ENCODE measurements at regions not wholly inside any gene's neighbourhood (a gene's known extent, or its start where the extent isn't known, plus 50 kb on each side); places are given as distances from the start of the nearest gene placed in this dataset.

DNA sequence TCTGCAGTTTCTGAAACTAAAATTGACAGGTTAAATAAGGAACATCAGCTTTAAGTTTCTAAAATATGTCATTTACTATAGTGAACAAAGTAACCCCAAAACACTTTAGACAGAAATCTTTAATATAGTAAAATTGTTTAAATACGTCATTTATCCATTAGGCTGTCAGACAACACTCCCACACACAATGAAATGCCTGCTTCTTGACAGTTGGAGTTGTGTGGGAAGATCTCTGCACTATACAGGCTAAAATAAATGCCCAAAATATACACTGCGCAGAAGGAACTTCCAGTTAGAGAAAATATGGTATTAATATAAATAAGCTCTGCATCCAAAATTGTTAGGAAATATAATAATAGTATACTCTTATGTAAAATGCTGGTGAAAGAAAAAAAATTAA is 794.4 kb downstream of the CDH18 start:
- POLR2A ChIA-PET: no interaction called here
- TF ChIP-seq, protein P1, sequence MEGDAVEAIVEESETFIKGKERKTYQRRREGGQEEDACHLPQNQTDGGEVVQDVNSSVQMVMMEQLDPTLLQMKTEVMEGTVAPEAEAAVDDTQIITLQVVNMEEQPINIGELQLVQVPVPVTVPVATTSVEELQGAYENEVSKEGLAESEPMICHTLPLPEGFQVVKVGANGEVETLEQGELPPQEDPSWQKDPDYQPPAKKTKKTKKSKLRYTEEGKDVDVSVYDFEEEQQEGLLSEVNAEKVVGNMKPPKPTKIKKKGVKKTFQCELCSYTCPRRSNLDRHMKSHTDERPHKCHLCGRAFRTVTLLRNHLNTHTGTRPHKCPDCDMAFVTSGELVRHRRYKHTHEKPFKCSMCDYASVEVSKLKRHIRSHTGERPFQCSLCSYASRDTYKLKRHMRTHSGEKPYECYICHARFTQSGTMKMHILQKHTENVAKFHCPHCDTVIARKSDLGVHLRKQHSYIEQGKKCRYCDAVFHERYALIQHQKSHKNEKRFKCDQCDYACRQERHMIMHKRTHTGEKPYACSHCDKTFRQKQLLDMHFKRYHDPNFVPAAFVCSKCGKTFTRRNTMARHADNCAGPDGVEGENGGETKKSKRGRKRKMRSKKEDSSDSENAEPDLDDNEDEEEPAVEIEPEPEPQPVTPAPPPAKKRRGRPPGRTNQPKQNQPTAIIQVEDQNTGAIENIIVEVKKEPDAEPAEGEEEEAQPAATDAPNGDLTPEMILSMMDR (IDR thresholded peaks at IDR 0.05; ENCODE audit: control extremely low read depth, extremely low read depth, low read depth, missing control alignments): no peak
- DNase-seq (ENCODE audit: extremely low spot score): no peak
- CTCF ChIA-PET: no interaction called here

GRCh38 chr5:19196631-19197030 is 791.4 kb downstream of the CDH18 start:
- TF ChIP-seq, protein P1 (IDR thresholded peaks at IDR 0.05; ENCODE audit: control extremely low read depth, extremely low read depth, low read depth, missing control alignments): no peak
- DNase-seq (ENCODE audit: extremely low spot score): no peak
- POLR2A ChIA-PET: no interaction called here
- CTCF ChIA-PET: interaction anchor here (0.9 kb wide), 1 partner anchor 18 kb away, joined by 3 read pairs; no protein-coding TSS in a partner anchor

DNA sequence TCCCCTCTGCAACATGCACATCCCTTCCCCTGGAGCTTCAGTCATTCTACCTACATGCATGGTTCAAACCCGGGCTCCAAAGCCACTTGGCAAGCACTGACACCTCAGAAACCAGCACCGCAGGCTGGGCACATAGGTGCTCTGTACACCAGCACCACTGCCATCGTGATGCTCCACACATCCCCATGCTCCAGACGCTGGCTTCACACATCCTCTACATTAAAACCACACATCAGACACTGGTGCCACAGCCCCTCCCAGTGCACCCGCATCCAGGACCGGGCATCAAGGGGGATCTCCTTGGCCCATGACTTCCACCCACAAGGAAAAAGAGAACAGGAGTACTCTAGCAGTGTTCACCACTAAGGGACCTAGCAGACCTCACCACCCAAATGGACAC is 787.7 kb downstream of the CDH18 start:
- TF ChIP-seq, protein P1 (IDR thresholded peaks at IDR 0.05; ENCODE audit: control extremely low read depth, extremely low read depth, low read depth, missing control alignments): no peak
- POLR2A ChIA-PET: no interaction called here
- no peak for DNase-seq (ENCODE audit: extremely low spot score)
- CTCF ChIA-PET: interaction anchor here (1.2 kb wide), 1 partner anchor 14 kb away, joined by 4 read pairs; no protein-coding TSS in a partner anchor

- POLR2A ChIA-PET: no interaction called here
- CTCF ChIA-PET: interaction anchor here (1.4 kb wide), 1 partner anchor 28 kb away, joined by 3 read pairs; no protein-coding TSS in a partner anchor
- TF ChIP-seq, protein P1 (IDR thresholded peaks at IDR 0.05; ENCODE audit: control extremely low read depth, extremely low read depth, low read depth, missing control alignments): no peak
- DNase-seq (ENCODE audit: extremely low spot score): no peak
Measured at GRCh38 chr5:19208397-19208796, 779.6 kb downstream of the CDH18 start.

DNA sequence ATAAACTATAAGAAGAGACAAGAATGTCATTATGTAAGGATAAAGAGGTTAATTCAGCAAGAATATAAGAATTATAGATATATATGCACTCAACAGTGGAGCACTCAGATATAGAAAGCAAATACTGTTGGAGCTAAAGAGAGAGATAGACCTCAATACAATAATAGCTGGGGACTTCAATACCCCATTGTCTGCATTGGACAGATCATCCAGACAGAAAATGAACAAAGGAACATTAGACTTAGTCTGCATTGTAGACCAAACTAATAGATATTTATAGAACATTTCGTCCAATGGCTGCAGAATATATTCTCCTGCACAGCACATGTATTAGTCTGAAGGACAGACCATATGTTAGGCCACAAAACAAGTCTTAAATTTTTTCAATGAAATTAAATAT is 777.1 kb downstream of the CDH18 start:
- DNase-seq (ENCODE audit: extremely low spot score): no peak
- ChIA-PET CTCF (interaction anchor here (1.0 kb wide), 1 partner anchor 24 kb away, joined by 3 read pairs; no protein-coding TSS in a partner anchor), POLR2A (no interaction called here)
- TF ChIP-seq, protein P1 (IDR thresholded peaks at IDR 0.05; ENCODE audit: control extremely low read depth, extremely low read depth, low read depth, missing control alignments): no peak

DNA sequence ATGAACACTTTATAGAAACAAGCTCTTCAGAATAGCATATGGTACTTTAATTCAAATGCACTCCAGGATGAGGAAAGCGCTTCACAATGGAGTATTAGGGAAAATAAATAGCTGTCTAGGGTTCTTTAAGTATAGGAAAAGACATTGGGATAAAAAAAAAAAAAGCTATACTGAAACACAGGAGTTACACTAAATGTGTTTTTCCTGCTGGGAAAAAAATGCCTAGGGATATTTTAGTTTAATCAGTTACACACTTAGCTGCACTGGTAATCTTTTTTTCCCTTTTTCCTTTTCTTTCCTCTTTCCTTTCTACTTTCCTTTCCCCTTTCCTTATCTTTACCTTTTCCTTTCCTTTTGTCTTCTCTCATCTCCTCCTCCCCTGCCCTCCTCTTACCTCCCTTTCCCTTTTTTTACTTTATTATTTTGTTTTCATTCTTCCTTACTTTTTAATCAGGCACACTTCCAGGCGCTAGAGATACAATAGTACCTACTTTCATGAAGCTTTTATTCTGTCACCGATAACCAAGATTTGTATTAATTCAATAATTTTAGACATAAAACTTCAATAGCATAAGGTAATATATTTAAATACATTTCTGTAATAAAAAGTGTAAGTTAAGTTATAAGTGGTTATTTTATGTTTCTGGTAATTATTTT is 758.7 kb downstream of the CDH18 start:
- no peak for DNase-seq (ENCODE audit: extremely low spot score)
- CTCF ChIA-PET: interaction anchor here (1.8 kb wide), 1 partner anchor 13 kb away, joined by 9 read pairs; no protein-coding TSS in a partner anchor
- POLR2A ChIA-PET: interaction anchor here (0.7 kb wide), 1 partner anchor 1201 kb away, joined by 3 read pairs; no protein-coding TSS in a partner anchor
- TF ChIP-seq, protein P1 (IDR thresholded peaks at IDR 0.05; ENCODE audit: control extremely low read depth, extremely low read depth, low read depth, missing control alignments): no peak
